Endothelial cell of umbilical vein (primary cell): ENCODE measurements at regions not wholly inside any gene's neighbourhood (a gene's known extent, or its start where the extent isn't known, plus 50 kb on each side); places are given as distances from the start of the nearest gene placed in this dataset.

Experiments
- BruUV-seq: library from RNA; stranded (reverse); fragments of 400-500 nt; replicated peaks from 2 replicates; lab custom pipeline; 2021; lab: Mats Ljungman, UMichigan
- CTCF ChIA-PET: fragments of 300-600, 350-600 bp; sonication (Branson Sonifier 250); formaldehyde crosslinking; loops from one replicate; lab custom pipeline; 2021; ENCODE audit warnings: antibody characterized with exemption, inconsistent platforms; lab: Charles Lee
- POLR2A ChIA-PET: fragments of 300-600, 350-600 bp; sonication (Branson Sonifier 250); formaldehyde crosslinking; loops from one replicate; lab custom pipeline; 2021; ENCODE audit warnings: antibody characterized with exemption, inconsistent platforms; lab: Charles Lee
- DNase-seq: peaks from one replicate; pipeline ENCODE4 v3.0.0-alpha.2; 2011; ENCODE audit warnings: low read depth, low spot score
- FAIRE-seq: peaks from 2 replicates; lab custom pipeline; 2011; peaks lifted over from hg19 to GRCh38; lab: Jason Lieb, UNC
- H2AFZ ChIP-seq: 2 replicates; pipeline ENCODE4 v1.6.0; 2012; ENCODE audit warnings: low read depth, low read length, control low read depth, inconsistent platforms
- H3K27ac ChIP-seq: 2 replicates; pipeline ENCODE4 v1.5.1; 2011; ENCODE audit warnings: low read depth, mild to moderate bottlenecking, control low read depth, low read length, moderate library complexity; ENCODE audit not compliant: insufficient read depth
- H3K27me3 ChIP-seq, 2 experiments: 2 replicates each; pipeline versions ENCODE4 v1.6.0 to v1.6.1; 2011; ENCODE audit warnings: low read length in 2 of 2, mixed read lengths in 1 of 2; ENCODE audit not compliant: control insufficient read depth in 2 of 2, insufficient read depth in 2 of 2
- H3K36me3 ChIP-seq, 2 experiments: 2 replicates in 1 of 2; 3 replicates in 1 of 2; pipeline ENCODE4 v1.5.1; 2011; ENCODE audit warnings: low read length in 2 of 2, mild to moderate bottlenecking in 1 of 2, moderate library complexity in 1 of 2; ENCODE audit not compliant: control insufficient read depth in 2 of 2, insufficient read depth in 2 of 2; ENCODE audit errors: extremely low read depth in 1 of 2
- H3K4me1 ChIP-seq: 3 replicates; pipeline ENCODE4 v1.5.1; 2011; ENCODE audit warnings: mild to moderate bottlenecking, low read length; ENCODE audit not compliant: control insufficient read depth, insufficient read depth; ENCODE audit errors: extremely low read depth
- H3K4me2 ChIP-seq: 2 replicates; pipeline ENCODE4 v1.6.1; 2011; ENCODE audit warnings: low read length, control low read depth, mixed read lengths; ENCODE audit not compliant: insufficient read depth
- H3K4me3 ChIP-seq, 3 experiments: fragments of 200-600 bp in 1 of 3; sonication (generic), shearing (Covaris generic) in 1 of 3; replicated peaks in 1 of 3; 2 replicates each; pipeline ENCODE4 v1.5.1; 2011 to 2016; ENCODE audit warnings: control low read depth in 3 of 3, low read length in 3 of 3, mild to moderate bottlenecking in 2 of 3, inconsistent platforms in 1 of 3, low read depth in 1 of 3, moderate library complexity in 1 of 3; ENCODE audit not compliant: insufficient read depth in 1 of 3
- H3K79me2 ChIP-seq: 2 replicates; pipeline ENCODE4 v1.6.0; 2012; ENCODE audit warnings: low read length, inconsistent platforms; ENCODE audit not compliant: control insufficient read depth, insufficient read depth
- H3K9ac ChIP-seq: replicated peaks from 2 replicates; pipeline ENCODE3; 2011; ENCODE audit warnings: low read length, control low read depth; ENCODE audit not compliant: insufficient read depth; ENCODE audit errors: extremely low read depth
- H3K9me1 ChIP-seq: replicated peaks from 3 replicates; pipeline ENCODE4 v1.6.0; 2011; ENCODE audit warnings: mild to moderate bottlenecking, low read length; ENCODE audit not compliant: control insufficient read depth, insufficient read depth; ENCODE audit errors: extremely low read depth
- H3K9me3 ChIP-seq: replicated peaks from 2 replicates; pipeline ENCODE4 v1.5.1; 2012; ENCODE audit warnings: low read length, inconsistent platforms; ENCODE audit not compliant: control insufficient read depth, insufficient read depth
- H4K20me1 ChIP-seq: replicated peaks from 2 replicates; pipeline ENCODE3; 2011; ENCODE audit warnings: mild to moderate bottlenecking, low read length; ENCODE audit not compliant: control insufficient read depth, insufficient read depth; ENCODE audit errors: extremely low read depth
- EZH2 ChIP-seq: IDR thresholded peaks from 2 replicates; pipeline ENCODE4 v1.6.1; 2012; ENCODE audit warnings: borderline replicate concordance, low read depth, mild to moderate bottlenecking, moderate library complexity, low read length, inconsistent platforms; ENCODE audit not compliant: severe bottlenecking
- FOS ChIP-seq: IDR thresholded peaks from 2 replicates; pipeline ENCODE4 v1.6.1; 2011; ENCODE audit warnings: mild to moderate bottlenecking, low read length, moderate library complexity, borderline replicate concordance; ENCODE audit not compliant: insufficient read depth
- GATA2 ChIP-seq: IDR thresholded peaks from 2 replicates; pipeline ENCODE4 v1.7.0; 2011; ENCODE audit warnings: low read depth, mild to moderate bottlenecking, moderate library complexity, mixed read lengths, low read length; ENCODE audit not compliant: insufficient read length, insufficient read depth
- JUN ChIP-seq: IDR thresholded peaks from 2 replicates; pipeline ENCODE4 v1.6.1; 2011; ENCODE audit warnings: borderline replicate concordance, low read depth; ENCODE audit not compliant: insufficient read length, insufficient read depth
- MAX ChIP-seq: IDR thresholded peaks from 2 replicates; pipeline ENCODE4 v1.6.1; 2011; ENCODE audit not compliant: insufficient read depth, insufficient read length
- MYC ChIP-seq: IDR thresholded peaks from one replicate; pipeline ENCODE4 v1.6.1; 2011; ENCODE audit warnings: mild to moderate bottlenecking, low read depth, low read length
- POLR2A ChIP-seq: IDR thresholded peaks from 2 replicates; pipeline ENCODE4 v1.6.1; 2012; ENCODE audit warnings: low read depth, mild to moderate bottlenecking, control low read depth, low read length
- POLR2AphosphoS5 ChIP-seq: IDR thresholded peaks from 2 replicates; pipeline ENCODE4 v1.6.1; 2012; ENCODE audit warnings: low read depth, mild to moderate bottlenecking, control low read depth, low read length, moderate library complexity; ENCODE audit not compliant: insufficient read depth
- dilution Hi-C: fragments of 300-500 bp; cut with MboI; formaldehyde crosslinking; loops from one replicate; pipeline ENCODE4 v1.15.0; 2019; ENCODE audit warnings: low sequenced_read_pairs; ENCODE audit not compliant: extremely low pct_ligation_motif_present
- intact Hi-C: fragments of 100-400 bp; cut with micrococcal nuclease; formaldehyde crosslinking; loops from one replicate; pipeline ENCODE4 v1.10.0; 2022
- TF ChIP-seq, protein P1 (sequence below), 2 donors: IDR thresholded peaks; 1 replicate in 1 of 2; 2 replicates in 1 of 2; pipeline ENCODE4 v1.5.1; 2011; ENCODE audit warnings: low read length in 2 of 2, mild to moderate bottlenecking in 2 of 2, moderate library complexity in 2 of 2, control low read depth in 1 of 2, inconsistent platforms in 1 of 2, low read depth in 1 of 2; ENCODE audit not compliant: insufficient read depth in 1 of 2; ENCODE audit errors: extremely low read depth in 1 of 2

GRCh38 chr1:209106237-209106741 lies 477.2 kb upstream of the CAMK1G start:
- H3K36me3 ChIP-seq: no peaks in the 10 kb centered on the region
- H3K4me1 ChIP-seq: no peaks in the 10 kb centered on the region
- dilution Hi-C loops: no loop called here
- H2AFZ ChIP-seq: no peak overlapping the region
- intact Hi-C loops: no loop called here
- no peak for TF ChIP-seq POLR2A
- no peak for TF ChIP-seq MAX
- no peak for TF ChIP-seq GATA2
- no peak for TF ChIP-seq MYC
- no peak overlapping the region for H3K27ac ChIP-seq
- BruUV-seq: no TSS peak
- H3K79me2 ChIP-seq: no peaks in the 10 kb centered on the region
- no peaks in the 10 kb centered on the region for H3K9me3 ChIP-seq
- H3K4me2 ChIP-seq: no peak overlapping the region
- no peaks in the 10 kb centered on the region for H3K9me1 ChIP-seq
- H3K9ac ChIP-seq: no peak overlapping the region
- no peak for FAIRE-seq
- CTCF ChIA-PET: interaction anchor here (1.2 kb wide), 1 partner anchor 454 kb away, joined by 3 read pairs; no protein-coding TSS in a partner anchor
- H3K27me3 ChIP-seq: peaks cover 0 to 1% of the 10 kb centered on the region in 2 experiments
- no peaks in the 10 kb centered on the region for H4K20me1 ChIP-seq
- DNase-seq: no peak
- POLR2A ChIA-PET: no interaction called here
- no peak overlapping the region for H3K4me3 ChIP-seq

GRCh38 chr1:209106861-209107260 lies 476.7 kb upstream of the CAMK1G start:
- no peak for DNase-seq
- intact Hi-C loops (no loop called here), dilution Hi-C loops (no loop called here)
- no peak overlapping the region for H3K4me3 ChIP-seq
- no peaks in the 10 kb centered on the region for H3K9me1 ChIP-seq
- POLR2A ChIA-PET: no interaction called here
- no TSS peak for BruUV-seq
- peaks cover 0 to 1% of the 10 kb centered on the region in 2 experiments for H3K27me3 ChIP-seq
- TF ChIP-seq FOS (no peak), EZH2 (no peak), GATA2 (no peak), POLR2A (no peak), POLR2AphosphoS5 (no peak), JUN (no peak), MYC (no peak), MAX (no peak)
- TF ChIP-seq, protein P1, sequence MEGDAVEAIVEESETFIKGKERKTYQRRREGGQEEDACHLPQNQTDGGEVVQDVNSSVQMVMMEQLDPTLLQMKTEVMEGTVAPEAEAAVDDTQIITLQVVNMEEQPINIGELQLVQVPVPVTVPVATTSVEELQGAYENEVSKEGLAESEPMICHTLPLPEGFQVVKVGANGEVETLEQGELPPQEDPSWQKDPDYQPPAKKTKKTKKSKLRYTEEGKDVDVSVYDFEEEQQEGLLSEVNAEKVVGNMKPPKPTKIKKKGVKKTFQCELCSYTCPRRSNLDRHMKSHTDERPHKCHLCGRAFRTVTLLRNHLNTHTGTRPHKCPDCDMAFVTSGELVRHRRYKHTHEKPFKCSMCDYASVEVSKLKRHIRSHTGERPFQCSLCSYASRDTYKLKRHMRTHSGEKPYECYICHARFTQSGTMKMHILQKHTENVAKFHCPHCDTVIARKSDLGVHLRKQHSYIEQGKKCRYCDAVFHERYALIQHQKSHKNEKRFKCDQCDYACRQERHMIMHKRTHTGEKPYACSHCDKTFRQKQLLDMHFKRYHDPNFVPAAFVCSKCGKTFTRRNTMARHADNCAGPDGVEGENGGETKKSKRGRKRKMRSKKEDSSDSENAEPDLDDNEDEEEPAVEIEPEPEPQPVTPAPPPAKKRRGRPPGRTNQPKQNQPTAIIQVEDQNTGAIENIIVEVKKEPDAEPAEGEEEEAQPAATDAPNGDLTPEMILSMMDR (IDR thresholded peaks at IDR 0.05; ENCODE audit: extremely low read depth in 1 of 2, insufficient read depth in 1 of 2, low read depth in 1 of 2, low read length in 2 of 2): no peak
- H3K79me2 ChIP-seq: no peaks in the 10 kb centered on the region
- H4K20me1 ChIP-seq: no peaks in the 10 kb centered on the region
- no peak for FAIRE-seq
- H3K9ac ChIP-seq: no peak overlapping the region
- H3K27ac ChIP-seq: no peak overlapping the region
- H3K4me2 ChIP-seq: no peak overlapping the region
- no peaks in the 10 kb centered on the region for H3K9me3 ChIP-seq
- H3K4me1 ChIP-seq: no peaks in the 10 kb centered on the region
- CTCF ChIA-PET: no interaction called here
- no peaks in the 10 kb centered on the region for H3K36me3 ChIP-seq
- H2AFZ ChIP-seq: no peak overlapping the region
